WTC11 (cell line): ENCODE measurements at regions not wholly inside any gene's neighbourhood (a gene's known extent, or its start where the extent isn't known, plus 50 kb on each side); places are given as distances from the start of the nearest gene placed in this dataset.

Experiments used
- ATF1 ChIP-seq: sonication (generic); formaldehyde crosslinking; IDR thresholded peaks from 2 replicates; pipeline ENCODE4 v1.8.1; 2023; ENCODE audit warnings: mild to moderate bottlenecking, moderate library complexity, missing genetic modification reagents
- JUN ChIP-seq: sonication (generic); formaldehyde crosslinking; IDR thresholded peaks from 2 replicates; pipeline ENCODE4 v1.8.0; 2023; ENCODE audit warnings: mild to moderate bottlenecking, missing genetic modification reagents
- MYBL2 ChIP-seq: sonication (generic); formaldehyde crosslinking; IDR thresholded peaks from 2 replicates; pipeline ENCODE4 v1.8.1; 2023; ENCODE audit warnings: mild to moderate bottlenecking, moderate library complexity, missing genetic modification reagents
- NR1H2 ChIP-seq: sonication (generic); formaldehyde crosslinking; IDR thresholded peaks from 2 replicates; pipeline ENCODE4 v1.9.0; 2021; ENCODE audit warnings: mild to moderate bottlenecking, moderate library complexity, missing genetic modification reagents
- NR2C2 ChIP-seq: sonication (generic); formaldehyde crosslinking; IDR thresholded peaks from 2 replicates; pipeline ENCODE4 v1.8.0; 2022; ENCODE audit warnings: mild to moderate bottlenecking, missing genetic modification reagents
- OVOL2 ChIP-seq: fragments of 250-450 bp; sonication (Bioruptor Pico); IDR thresholded peaks from 2 replicates; pipeline ENCODE4 v1.9.0; 2021; ENCODE audit warnings: mild to moderate bottlenecking, borderline replicate concordance
- SP1 ChIP-seq: sonication (generic); formaldehyde crosslinking; conservative IDR thresholded peaks from 2 replicates; pipeline ENCODE4 v1.8.1; 2022; ENCODE audit warnings: missing genetic modification reagents
- TCF7 ChIP-seq: sonication (generic); formaldehyde crosslinking; IDR thresholded peaks from 2 replicates; pipeline ENCODE4 v1.8.0; 2022; ENCODE audit warnings: mild to moderate bottlenecking, low read depth, missing genetic modification reagents, moderate library complexity
- ZNF263 ChIP-seq: sonication (generic); formaldehyde crosslinking; IDR thresholded peaks from 2 replicates; pipeline ENCODE4 v1.8.1; 2022; ENCODE audit warnings: low read depth, mild to moderate bottlenecking, moderate library complexity, missing genetic modification reagents
- ZNF416 ChIP-seq: fragments of 250-450 bp; sonication (Bioruptor Pico); IDR thresholded peaks from 2 replicates; pipeline ENCODE4 v1.9.0; 2021; ENCODE audit warnings: mild to moderate bottlenecking, inconsistent platforms
- TF ChIP-seq, protein P1 (sequence below): fragments of 200-600 bp; IDR thresholded peaks from 2 replicates; pipeline ENCODE4 v1.8.0; 2022; ENCODE audit warnings: antibody characterized with exemption
- TF ChIP-seq, protein P2 (sequence below): sonication (generic); formaldehyde crosslinking; IDR thresholded peaks from 2 replicates; pipeline ENCODE4 v1.8.1; 2023; ENCODE audit warnings: mild to moderate bottlenecking, moderate library complexity, missing genetic modification reagents

DNA sequence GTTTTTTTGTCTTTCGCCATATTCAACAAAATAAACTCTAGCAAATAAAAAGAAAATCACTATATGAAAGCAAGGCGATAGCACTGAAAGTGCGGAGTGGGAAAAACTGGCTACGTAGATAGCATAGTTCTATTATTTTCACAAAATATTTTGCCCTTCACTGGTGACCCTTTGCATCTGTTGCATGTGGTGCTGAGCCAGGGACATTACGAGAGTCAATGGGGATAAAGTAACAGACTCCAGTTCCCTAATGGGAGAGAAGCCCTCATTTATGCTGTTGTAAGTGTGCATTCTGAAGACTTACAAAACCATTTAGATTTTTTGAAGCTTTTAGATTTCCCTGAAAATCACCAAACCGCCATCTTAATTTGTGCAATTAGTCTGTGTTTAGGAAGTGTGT, 501.6 kb downstream of the PPARGC1A start:
- TF ChIP-seq OVOL2 (no peak), JUN (CRISPR knock-in tag) (no peak), ZNF263 (CRISPR knock-in tag) (no peak), TCF7 (CRISPR knock-in tag) (no peak), NR2C2 (CRISPR knock-in tag) (no peak), ATF1 (no peak), ZNF416 (CRISPR knock-in tag) (no peak), NR1H2 (CRISPR knock-in tag) (no peak), SP1 (CRISPR knock-in tag) (no peak), MYBL2 (CRISPR knock-in tag) (no peak)
- TF ChIP-seq, protein P1, sequence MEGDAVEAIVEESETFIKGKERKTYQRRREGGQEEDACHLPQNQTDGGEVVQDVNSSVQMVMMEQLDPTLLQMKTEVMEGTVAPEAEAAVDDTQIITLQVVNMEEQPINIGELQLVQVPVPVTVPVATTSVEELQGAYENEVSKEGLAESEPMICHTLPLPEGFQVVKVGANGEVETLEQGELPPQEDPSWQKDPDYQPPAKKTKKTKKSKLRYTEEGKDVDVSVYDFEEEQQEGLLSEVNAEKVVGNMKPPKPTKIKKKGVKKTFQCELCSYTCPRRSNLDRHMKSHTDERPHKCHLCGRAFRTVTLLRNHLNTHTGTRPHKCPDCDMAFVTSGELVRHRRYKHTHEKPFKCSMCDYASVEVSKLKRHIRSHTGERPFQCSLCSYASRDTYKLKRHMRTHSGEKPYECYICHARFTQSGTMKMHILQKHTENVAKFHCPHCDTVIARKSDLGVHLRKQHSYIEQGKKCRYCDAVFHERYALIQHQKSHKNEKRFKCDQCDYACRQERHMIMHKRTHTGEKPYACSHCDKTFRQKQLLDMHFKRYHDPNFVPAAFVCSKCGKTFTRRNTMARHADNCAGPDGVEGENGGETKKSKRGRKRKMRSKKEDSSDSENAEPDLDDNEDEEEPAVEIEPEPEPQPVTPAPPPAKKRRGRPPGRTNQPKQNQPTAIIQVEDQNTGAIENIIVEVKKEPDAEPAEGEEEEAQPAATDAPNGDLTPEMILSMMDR = no peak
- TF ChIP-seq, protein P2, sequence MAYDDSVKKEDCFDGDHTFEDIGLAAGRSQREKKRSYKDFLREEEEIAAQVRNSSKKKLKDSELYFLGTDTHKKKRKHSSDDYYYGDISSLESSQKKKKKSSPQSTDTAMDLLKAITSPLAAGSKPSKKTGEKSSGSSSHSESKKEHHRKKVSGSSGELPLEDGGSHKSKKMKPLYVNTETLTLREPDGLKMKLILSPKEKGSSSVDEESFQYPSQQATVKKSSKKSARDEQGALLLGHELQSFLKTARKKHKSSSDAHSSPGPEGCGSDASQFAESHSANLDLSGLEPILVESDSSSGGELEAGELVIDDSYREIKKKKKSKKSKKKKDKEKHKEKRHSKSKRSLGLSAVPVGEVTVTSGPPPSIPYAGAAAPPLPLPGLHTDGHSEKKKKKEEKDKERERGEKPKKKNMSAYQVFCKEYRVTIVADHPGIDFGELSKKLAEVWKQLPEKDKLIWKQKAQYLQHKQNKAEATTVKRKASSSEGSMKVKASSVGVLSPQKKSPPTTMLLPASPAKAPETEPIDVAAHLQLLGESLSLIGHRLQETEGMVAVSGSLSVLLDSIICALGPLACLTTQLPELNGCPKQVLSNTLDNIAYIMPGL (CRISPR knock-in tag) = no peak
